A673 (cell line): ENCODE measurements at regions not wholly inside any gene's neighbourhood (a gene's known extent, or its start where the extent isn't known, plus 50 kb on each side); places are given as distances from the start of the nearest gene placed in this dataset.

Experiments
- EZH2 ChIP-seq: fragments of 200-600 bp; sonication (generic); IDR thresholded peaks from 2 replicates; pipeline ENCODE4 v1.6.1; 2017; ENCODE audit warnings: borderline replicate concordance, low read depth, mild to moderate bottlenecking, mixed read lengths, antibody characterized with exemption, low read length; ENCODE audit not compliant: poor library complexity, severe bottlenecking
- TF ChIP-seq, protein P1 (sequence below): fragments of 300-800, 200-600 bp; sonication (generic); conservative IDR thresholded peaks from 2 replicates; pipeline ENCODE4 v1.5.1; 2017; ENCODE audit warnings: low read depth, mild to moderate bottlenecking, antibody characterized with exemption, low read length, moderate library complexity, mixed read lengths

DNA sequence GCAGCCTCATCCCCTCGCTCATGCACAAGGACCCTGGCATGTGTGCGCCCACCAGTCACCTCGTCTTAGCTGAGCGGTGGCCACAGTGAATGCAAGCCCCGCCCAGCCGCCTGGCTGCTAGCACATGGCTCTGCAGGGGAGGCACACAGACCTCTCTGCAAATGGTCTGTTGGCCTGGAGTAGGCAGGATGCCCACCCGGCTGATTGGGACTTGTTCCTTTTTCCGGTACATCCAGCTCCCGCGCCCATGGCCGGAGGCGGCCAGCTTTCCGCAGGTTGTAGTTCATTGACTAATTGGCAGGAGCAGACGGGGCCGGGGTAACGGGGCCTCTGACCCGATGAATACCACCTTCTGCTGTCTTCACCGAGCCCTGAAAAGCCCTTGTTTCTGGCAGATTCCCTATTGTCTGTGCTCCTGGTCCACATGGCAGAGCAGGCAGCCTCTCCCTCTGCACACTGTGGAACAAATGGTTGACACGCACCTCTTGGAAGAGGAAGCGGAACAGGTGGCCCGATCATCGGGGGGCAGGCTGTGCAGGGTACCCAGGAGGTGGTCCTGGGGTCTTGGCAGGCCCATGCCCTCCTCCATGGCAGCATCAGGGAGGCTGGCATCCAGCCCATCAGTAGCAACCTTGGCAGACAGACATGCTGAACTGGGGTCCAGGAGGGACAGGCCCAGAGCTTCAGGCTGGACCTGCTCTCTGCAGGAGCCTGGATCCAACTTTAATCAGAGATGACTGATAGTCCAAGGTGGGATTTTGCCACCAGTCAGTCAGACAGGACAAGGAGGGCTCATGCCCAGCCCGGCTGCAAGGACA is 1512.0 kb downstream of the BRD1 start:
- TF ChIP-seq, protein P1, sequence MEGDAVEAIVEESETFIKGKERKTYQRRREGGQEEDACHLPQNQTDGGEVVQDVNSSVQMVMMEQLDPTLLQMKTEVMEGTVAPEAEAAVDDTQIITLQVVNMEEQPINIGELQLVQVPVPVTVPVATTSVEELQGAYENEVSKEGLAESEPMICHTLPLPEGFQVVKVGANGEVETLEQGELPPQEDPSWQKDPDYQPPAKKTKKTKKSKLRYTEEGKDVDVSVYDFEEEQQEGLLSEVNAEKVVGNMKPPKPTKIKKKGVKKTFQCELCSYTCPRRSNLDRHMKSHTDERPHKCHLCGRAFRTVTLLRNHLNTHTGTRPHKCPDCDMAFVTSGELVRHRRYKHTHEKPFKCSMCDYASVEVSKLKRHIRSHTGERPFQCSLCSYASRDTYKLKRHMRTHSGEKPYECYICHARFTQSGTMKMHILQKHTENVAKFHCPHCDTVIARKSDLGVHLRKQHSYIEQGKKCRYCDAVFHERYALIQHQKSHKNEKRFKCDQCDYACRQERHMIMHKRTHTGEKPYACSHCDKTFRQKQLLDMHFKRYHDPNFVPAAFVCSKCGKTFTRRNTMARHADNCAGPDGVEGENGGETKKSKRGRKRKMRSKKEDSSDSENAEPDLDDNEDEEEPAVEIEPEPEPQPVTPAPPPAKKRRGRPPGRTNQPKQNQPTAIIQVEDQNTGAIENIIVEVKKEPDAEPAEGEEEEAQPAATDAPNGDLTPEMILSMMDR, result no peak
- TF ChIP-seq EZH2, result no peak
